ENCODE measurements at regions not wholly inside any gene's neighbourhood (a gene's known extent, or its start where the extent isn't known, plus 50 kb on each side); places are given as distances from the start of the nearest gene placed in this dataset.

DNA sequence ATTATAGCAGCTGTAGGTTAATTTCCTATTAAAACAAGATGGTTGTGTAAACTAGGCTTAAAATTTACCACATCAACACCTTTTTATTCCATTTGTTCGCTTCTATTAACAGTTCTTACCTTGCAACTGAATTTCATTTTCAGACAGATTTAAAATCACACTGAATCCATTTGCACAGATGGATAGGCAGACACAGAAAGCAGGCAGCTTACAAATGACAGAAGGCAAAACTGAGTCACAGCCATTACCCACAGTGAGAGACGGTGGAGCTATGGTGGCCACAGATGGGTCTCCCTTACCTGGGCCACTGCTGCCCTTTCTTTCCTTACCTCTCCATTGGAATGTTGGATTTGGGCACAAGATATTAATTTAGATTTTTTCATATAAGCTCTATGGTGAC, 1567.8 kb upstream of the SLC10A2 start:
- no peak for TF ChIP-seq YY1 (IDR thresholded peaks at IDR 0.05; ENCODE audit: insufficient read depth, insufficient read length)
- TF ChIP-seq ZNF274 (IDR thresholded peaks at IDR 0.05; ENCODE audit: low read depth, low read length): no peak
- no peak for TF ChIP-seq SUZ12 (IDR thresholded peaks at IDR 0.05; ENCODE audit: extremely low read depth, insufficient read depth, insufficient read length)
